ENCODE measurements at regions not wholly inside any gene's neighbourhood (a gene's known extent, or its start where the extent isn't known, plus 50 kb on each side); places are given as distances from the start of the nearest gene placed in this dataset.
"Not testable (repeated sequence)": the region's sequence is repeated elsewhere in the genome, so short reads cannot be mapped to it uniquely, and the experiment has no call there.

GRCh38 chr2:87455854-87456249 lies 292.0 kb upstream of the PLGLB2 start:
- not testable (repeated sequence) for DNase-seq (ENCODE audit: low read depth)
- peak overlapping the region; percentile 48 for H3K4me3 ChIP-seq (ENCODE audit: low read length)

GRCh38 chr2:87456477-87457128 lies 291.3 kb upstream of the PLGLB2 start:
- H3K4me3 ChIP-seq (ENCODE audit: low read length): peak overlapping the region; percentile 48
- DNase-seq (ENCODE audit: low read depth): not testable (repeated sequence)

GRCh38 chr2:87457129-87457499 lies 290.8 kb upstream of the PLGLB2 start:
- not testable (repeated sequence) for DNase-seq (ENCODE audit: low read depth); H3K4me3 ChIP-seq (ENCODE audit: low read length)

- not testable (repeated sequence) for DNase-seq (ENCODE audit: low read depth); H3K4me3 ChIP-seq (ENCODE audit: low read length)
Measured at GRCh38 chr2:87458938-87459337, 288.9 kb upstream of the PLGLB2 start.

GRCh38 chr2:87460104-87460503 lies 287.8 kb upstream of the PLGLB2 start:
- H3K4me3 ChIP-seq (ENCODE audit: low read length); DNase-seq (ENCODE audit: low read depth): not testable (repeated sequence)

- not testable (repeated sequence) for H3K4me3 ChIP-seq (ENCODE audit: low read length); DNase-seq (ENCODE audit: low read depth)
Measured at GRCh38 chr2:87460662-87461061, 287.2 kb upstream of the PLGLB2 start.

- not testable (repeated sequence) for DNase-seq (ENCODE audit: low read depth); H3K4me3 ChIP-seq (ENCODE audit: low read length)
Measured at GRCh38 chr2:87461671-87462070, 286.2 kb upstream of the PLGLB2 start.

- not testable (repeated sequence) for H3K4me3 ChIP-seq (ENCODE audit: low read length); DNase-seq (ENCODE audit: low read depth)
Measured at GRCh38 chr2:87464219-87464618, 283.7 kb upstream of the PLGLB2 start.

- H3K4me3 ChIP-seq (ENCODE audit: low read length): not testable (repeated sequence)
Measured at GRCh38 chr2:87465730-87466129, 282.2 kb upstream of the PLGLB2 start.

GRCh38 chr2:87466591-87467120 lies 281.2 kb upstream of the PLGLB2 start:
- not testable (repeated sequence) for DNase-seq (ENCODE audit: low read depth); H3K4me3 ChIP-seq (ENCODE audit: low read length)

More at GRCh38 chr2:87465730-87466129, 282.2 kb upstream of the PLGLB2 start:
- not testable (repeated sequence) for DNase-seq (ENCODE audit: low read depth)

GRCh38 chr2:87468429-87468981 lies 279.4 kb upstream of the PLGLB2 start:
- H3K4me3 ChIP-seq (ENCODE audit: low read length); DNase-seq (ENCODE audit: low read depth): not testable (repeated sequence)

GRCh38 chr2:87469180-87470151 lies 278.4 kb upstream of the PLGLB2 start:
- not testable (repeated sequence) for H3K4me3 ChIP-seq (ENCODE audit: low read length); DNase-seq (ENCODE audit: low read depth)

GRCh38 chr2:87470381-87471380 lies 277.2 kb upstream of the PLGLB2 start:
- not testable (repeated sequence) for H3K4me3 ChIP-seq (ENCODE audit: low read length); DNase-seq (ENCODE audit: low read depth)

GRCh38 chr2:87471478-87471877 lies 276.4 kb upstream of the PLGLB2 start:
- TF ChIP-seq CTCF (conservative IDR thresholded peaks at IDR 0.05; ENCODE audit: low read depth, low read length): peak; percentile 15
- DNase-seq (ENCODE audit: low read depth); H3K4me3 ChIP-seq (ENCODE audit: low read length): not testable (repeated sequence)

GRCh38 chr2:87476223-87476872 lies 271.5 kb upstream of the PLGLB2 start:
- not testable (repeated sequence) for DNase-seq (ENCODE audit: low read depth); H3K4me3 ChIP-seq (ENCODE audit: low read length)

GRCh38 chr2:87476936-87477335 lies 271.0 kb upstream of the PLGLB2 start:
- H3K4me3 ChIP-seq (ENCODE audit: low read length); DNase-seq (ENCODE audit: low read depth): not testable (repeated sequence)

All from retinal pigment epithelial cell (primary cell).